ENCODE measurements at regions not wholly inside any gene's neighbourhood (a gene's known extent, or its start where the extent isn't known, plus 50 kb on each side); places are given as distances from the start of the nearest gene placed in this dataset.

- DNase-seq, result no peak
- intact Hi-C loops (cut with DNase I, micrococcal nuclease), result no loop called here
Observed at GRCh38 chr4:176843710-176844109, 51.0 kb upstream of the VEGFC start.

GRCh38 chr4:176844448-176844847 lies 51.7 kb upstream of the VEGFC start:
- ATAC-seq (no peak), DNase-seq (no peak)
- intact Hi-C loops (cut with DNase I, micrococcal nuclease), result no loop called here

More at GRCh38 chr4:176843710-176844109, 51.0 kb upstream of the VEGFC start:
- ATAC-seq, result no peak

- intact Hi-C loops (cut with DNase I, micrococcal nuclease), result no loop called here
- DNase-seq, result no peak
Observed at GRCh38 chr4:176845636-176846035, 52.9 kb upstream of the VEGFC start.

GRCh38 chr4:176849076-176849475 lies 56.4 kb upstream of the VEGFC start:
- DNase-seq, result no peak
- ATAC-seq, result no peak
- intact Hi-C loops (cut with DNase I, micrococcal nuclease), result no loop called here

More at GRCh38 chr4:176845636-176846035, 52.9 kb upstream of the VEGFC start:
- ATAC-seq, result no peak

- intact Hi-C loops (cut with DNase I, micrococcal nuclease), result no loop called here
- ATAC-seq (no peak), DNase-seq (no peak)
Observed at GRCh38 chr4:176850436-176850835, 57.7 kb upstream of the VEGFC start.

- DNase-seq (no peak), ATAC-seq (no peak)
- intact Hi-C loops (cut with DNase I, micrococcal nuclease), result no loop called here
Observed at GRCh38 chr4:176856421-176856820, 63.7 kb upstream of the VEGFC start.

- ATAC-seq (no peak), DNase-seq (no peak)
- intact Hi-C loops (cut with DNase I, micrococcal nuclease), result no loop called here
Observed at GRCh38 chr4:176858839-176859238, 66.1 kb upstream of the VEGFC start.

GRCh38 chr4:176864238-176864637 lies 71.5 kb upstream of the VEGFC start:
- no peak for DNase-seq
- intact Hi-C loops (cut with DNase I, micrococcal nuclease), result no loop called here
- no peak for ATAC-seq

GRCh38 chr4:176868676-176869075 lies 76.0 kb upstream of the VEGFC start:
- no peak for ATAC-seq

GRCh38 chr4:176872461-176872860 lies 79.7 kb upstream of the VEGFC start:
- DNase-seq (no peak), ATAC-seq (no peak)
- intact Hi-C loops (cut with DNase I, micrococcal nuclease), result no loop called here

More at GRCh38 chr4:176868676-176869075, 76.0 kb upstream of the VEGFC start:
- no peak for DNase-seq
- intact Hi-C loops (cut with DNase I, micrococcal nuclease), result no loop called here

- ATAC-seq (no peak), DNase-seq (no peak)
- intact Hi-C loops (cut with DNase I, micrococcal nuclease), result no loop called here
Observed at GRCh38 chr4:176874721-176875445, 82.2 kb upstream of the VEGFC start.

- ATAC-seq (no peak), DNase-seq (no peak)
- intact Hi-C loops (cut with DNase I, micrococcal nuclease), result no loop called here
Observed at GRCh38 chr4:176875446-176875930, 82.8 kb upstream of the VEGFC start.

GRCh38 chr4:176879380-176880116 lies 86.8 kb upstream of the VEGFC start:
- ATAC-seq, result no peak
- DNase-seq, result no peak
- intact Hi-C loops (cut with DNase I, micrococcal nuclease), result no loop called here

- intact Hi-C loops (cut with DNase I, micrococcal nuclease), result no loop called here
- no peak for ATAC-seq
- DNase-seq, result no peak
Observed at GRCh38 chr4:176882206-176882605, 89.5 kb upstream of the VEGFC start.

- no peak for DNase-seq
- ATAC-seq, result no peak
- intact Hi-C loops (cut with DNase I, micrococcal nuclease), result no loop called here
Observed at GRCh38 chr4:176883108-176883550, 90.4 kb upstream of the VEGFC start.

- no peak for DNase-seq
- no peak for ATAC-seq
- intact Hi-C loops (cut with DNase I, micrococcal nuclease), result no loop called here
Observed at GRCh38 chr4:176883681-176884418, 91.1 kb upstream of the VEGFC start.

- intact Hi-C loops (cut with DNase I, micrococcal nuclease), result no loop called here
- ATAC-seq (no peak), DNase-seq (no peak)
Observed at GRCh38 chr4:176885224-176885623, 92.5 kb upstream of the VEGFC start.

GRCh38 chr4:176886135-176886534 lies 93.4 kb upstream of the VEGFC start:
- intact Hi-C loops (cut with DNase I, micrococcal nuclease), result no loop called here
- DNase-seq, result no peak

GRCh38 chr4:176889776-176890175 lies 97.1 kb upstream of the VEGFC start:
- ATAC-seq (no peak), DNase-seq (no peak)
- intact Hi-C loops (cut with DNase I, micrococcal nuclease), result no loop called here

More at GRCh38 chr4:176886135-176886534, 93.4 kb upstream of the VEGFC start:
- no peak for ATAC-seq

- intact Hi-C loops (cut with DNase I, micrococcal nuclease), result no loop called here
- ATAC-seq, result no peak
Observed at GRCh38 chr4:176894498-176894897, 101.8 kb upstream of the VEGFC start.

More at GRCh38 chr4:176894498-176894897, 101.8 kb upstream of the VEGFC start:
- no peak for DNase-seq
